ENCODE measurements at regions not wholly inside any gene's neighbourhood (a gene's known extent, or its start where the extent isn't known, plus 50 kb on each side); places are given as distances from the start of the nearest gene placed in this dataset.

DNA sequence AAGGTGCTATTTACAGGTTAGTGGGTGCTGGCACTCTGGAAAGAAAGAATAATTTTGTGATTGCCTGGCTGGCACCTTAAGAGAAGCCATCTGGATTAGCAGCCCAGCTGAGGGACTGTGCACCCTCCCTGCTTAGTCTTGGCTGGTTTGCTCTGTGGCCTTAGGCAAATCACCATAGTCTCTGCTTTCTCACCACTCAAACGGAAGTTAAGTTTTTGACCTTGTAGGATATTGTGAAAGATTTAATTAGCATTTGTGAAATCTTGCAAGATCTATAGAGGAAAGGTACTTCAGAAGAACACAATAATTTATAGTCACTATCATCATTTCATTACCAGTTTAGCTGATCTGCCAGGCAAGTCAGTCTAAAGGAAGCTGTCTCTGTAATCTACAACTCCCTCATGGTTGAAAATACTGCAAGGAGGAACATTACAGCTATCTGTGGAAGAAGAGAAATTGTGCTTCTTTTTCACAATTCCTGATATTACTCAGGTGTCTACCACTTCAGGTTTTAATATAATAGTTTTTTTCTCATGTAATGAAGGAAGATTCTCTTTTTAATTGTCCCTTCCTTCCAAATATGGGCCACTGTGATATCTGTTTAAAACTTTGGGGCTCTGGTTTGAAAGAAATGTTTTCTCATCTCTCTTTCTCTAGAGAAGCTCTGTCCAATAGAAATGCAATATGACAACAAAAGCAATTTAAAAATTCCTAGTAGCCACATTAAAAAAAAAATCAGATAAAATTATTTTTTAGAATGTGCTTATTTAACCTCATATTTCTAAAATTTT, 219.6 kb downstream of the PTEN start:
- H3K9ac ChIP-seq (ENCODE audit: low read length in 3 of 3), result no peak overlapping the region
- FAIRE-seq, result no peak
- peak overlapping the region in 1 of 2 donors; percentile 32 for H3K27ac ChIP-seq (ENCODE audit: low read depth in 2 of 2, low read length in 2 of 2)
- intact Hi-C loops (cut with DNase I), result no loop called here
- H3K36me3 ChIP-seq (ENCODE audit: control insufficient read depth in 2 of 3, insufficient read depth in 3 of 3, low read length in 3 of 3), result no peaks in the 10 kb centered on the region
- H3K27me3 ChIP-seq (ENCODE audit: control insufficient read depth, insufficient read depth, low read length), result no peaks in the 10 kb centered on the region
- peaks cover 4 to 19% (median 9%) of the 10 kb centered on the region in 3 donors for H3K4me1 ChIP-seq (ENCODE audit: control insufficient read depth in 2 of 3, insufficient read depth in 2 of 3, low read depth in 1 of 3, low read length in 3 of 3)
- no peak for DNase-seq
- H3K9me3 ChIP-seq (ENCODE audit: control insufficient read depth in 2 of 3, insufficient read depth in 1 of 3, low read length in 3 of 3), result no peaks in the 10 kb centered on the region
- TF ChIP-seq, protein P1, sequence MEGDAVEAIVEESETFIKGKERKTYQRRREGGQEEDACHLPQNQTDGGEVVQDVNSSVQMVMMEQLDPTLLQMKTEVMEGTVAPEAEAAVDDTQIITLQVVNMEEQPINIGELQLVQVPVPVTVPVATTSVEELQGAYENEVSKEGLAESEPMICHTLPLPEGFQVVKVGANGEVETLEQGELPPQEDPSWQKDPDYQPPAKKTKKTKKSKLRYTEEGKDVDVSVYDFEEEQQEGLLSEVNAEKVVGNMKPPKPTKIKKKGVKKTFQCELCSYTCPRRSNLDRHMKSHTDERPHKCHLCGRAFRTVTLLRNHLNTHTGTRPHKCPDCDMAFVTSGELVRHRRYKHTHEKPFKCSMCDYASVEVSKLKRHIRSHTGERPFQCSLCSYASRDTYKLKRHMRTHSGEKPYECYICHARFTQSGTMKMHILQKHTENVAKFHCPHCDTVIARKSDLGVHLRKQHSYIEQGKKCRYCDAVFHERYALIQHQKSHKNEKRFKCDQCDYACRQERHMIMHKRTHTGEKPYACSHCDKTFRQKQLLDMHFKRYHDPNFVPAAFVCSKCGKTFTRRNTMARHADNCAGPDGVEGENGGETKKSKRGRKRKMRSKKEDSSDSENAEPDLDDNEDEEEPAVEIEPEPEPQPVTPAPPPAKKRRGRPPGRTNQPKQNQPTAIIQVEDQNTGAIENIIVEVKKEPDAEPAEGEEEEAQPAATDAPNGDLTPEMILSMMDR (IDR thresholded peaks at IDR 0.05; ENCODE audit: borderline replicate concordance, extremely low read depth, insufficient read depth), result no peak
- H3K4me3 ChIP-seq (ENCODE audit: low read length in 3 of 3), result no peak overlapping the region

DNA sequence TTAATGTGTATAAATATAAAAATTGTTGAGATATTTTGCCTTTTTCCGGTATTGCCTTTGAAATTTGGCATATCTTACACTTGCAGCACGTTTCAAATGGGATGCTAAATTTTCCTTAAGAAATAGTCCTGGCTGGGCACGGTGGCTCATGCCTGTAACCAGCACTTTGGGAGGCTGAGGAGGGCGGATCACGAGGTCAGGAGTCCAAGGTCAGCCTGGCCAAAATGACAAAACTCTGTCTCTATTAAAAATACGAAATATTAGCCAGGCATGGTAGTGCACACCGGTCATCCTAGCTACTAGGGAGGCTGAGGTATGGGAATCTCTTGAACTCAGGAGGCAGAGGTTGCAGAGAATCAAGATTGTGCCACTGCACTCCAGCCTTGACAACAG, 220.2 kb downstream of the PTEN start:
- no peak overlapping the region for H3K9ac ChIP-seq (ENCODE audit: low read length in 3 of 3)
- peaks cover 4 to 19% (median 9%) of the 10 kb centered on the region in 3 donors for H3K4me1 ChIP-seq (ENCODE audit: control insufficient read depth in 2 of 3, insufficient read depth in 2 of 3, low read depth in 1 of 3, low read length in 3 of 3)
- H3K4me3 ChIP-seq (ENCODE audit: low read length in 3 of 3), result no peak overlapping the region
- no peak for FAIRE-seq
- H3K36me3 ChIP-seq (ENCODE audit: control insufficient read depth in 2 of 3, insufficient read depth in 3 of 3, low read length in 3 of 3), result no peaks in the 10 kb centered on the region
- intact Hi-C loops (cut with DNase I), result no loop called here
- TF ChIP-seq, protein P1 (IDR thresholded peaks at IDR 0.05; ENCODE audit: borderline replicate concordance, extremely low read depth, insufficient read depth), result no peak
- H3K27ac ChIP-seq (ENCODE audit: low read depth in 2 of 2, low read length in 2 of 2), result no peak overlapping the region
- no peaks in the 10 kb centered on the region for H3K9me3 ChIP-seq (ENCODE audit: control insufficient read depth in 2 of 3, insufficient read depth in 1 of 3, low read length in 3 of 3)
- DNase-seq, result no peak
- H3K27me3 ChIP-seq (ENCODE audit: control insufficient read depth, insufficient read depth, low read length), result no peaks in the 10 kb centered on the region

DNA sequence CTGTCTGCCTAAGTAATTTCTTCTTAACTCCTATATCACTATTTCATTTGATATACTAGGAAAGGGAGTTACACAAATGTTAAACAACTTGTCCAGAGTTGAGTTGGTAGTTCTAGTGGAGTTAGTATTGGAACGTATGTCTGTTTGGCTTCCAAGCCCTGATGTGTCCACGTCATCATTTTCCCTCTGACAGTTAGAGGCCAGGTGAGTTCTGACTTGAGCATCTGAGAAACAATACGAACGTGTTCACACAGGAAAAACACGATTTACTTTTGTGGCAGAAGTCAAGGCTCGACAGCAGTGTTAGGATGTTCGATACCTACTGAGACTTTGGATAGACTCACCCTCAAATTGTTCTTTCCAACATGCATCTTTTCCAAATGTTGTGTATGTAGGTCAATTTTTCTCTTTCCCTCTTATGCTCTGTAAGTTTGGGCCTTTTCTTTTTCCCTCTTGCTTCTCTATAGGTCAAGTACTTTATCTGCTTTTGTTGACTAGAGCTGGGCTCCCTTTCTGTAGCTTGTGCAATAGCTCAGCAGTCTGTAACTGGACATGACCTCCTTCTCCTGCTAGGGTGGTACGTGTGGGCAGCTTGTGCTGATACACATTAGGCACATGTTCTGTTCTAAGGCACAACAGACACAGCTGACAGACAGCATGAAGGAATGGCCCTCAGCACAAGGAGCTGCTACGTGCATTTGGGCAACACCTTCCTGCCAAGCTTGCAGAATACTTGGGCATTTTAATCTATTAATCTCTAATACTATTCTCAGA, 222.9 kb downstream of the PTEN start:
- DNase-seq (no peak), FAIRE-seq (no peak)
- no peak overlapping the region for H3K4me3 ChIP-seq (ENCODE audit: low read length in 3 of 3)
- no peaks in the 10 kb centered on the region for H3K9me3 ChIP-seq (ENCODE audit: control insufficient read depth in 2 of 3, insufficient read depth in 1 of 3, low read length in 3 of 3)
- no peak overlapping the region for H3K27ac ChIP-seq (ENCODE audit: low read depth in 2 of 2, low read length in 2 of 2)
- no peaks in the 10 kb centered on the region for H3K36me3 ChIP-seq (ENCODE audit: control insufficient read depth in 2 of 3, insufficient read depth in 3 of 3, low read length in 3 of 3)
- TF ChIP-seq, protein P1 (IDR thresholded peaks at IDR 0.05; ENCODE audit: borderline replicate concordance, extremely low read depth, insufficient read depth), result no peak
- H3K4me1 ChIP-seq (ENCODE audit: control insufficient read depth in 2 of 3, insufficient read depth in 2 of 3, low read depth in 1 of 3, low read length in 3 of 3), result peaks cover 0 to 5% (median 2%) of the 10 kb centered on the region in 3 donors
- H3K9ac ChIP-seq (ENCODE audit: low read length in 3 of 3), result no peak overlapping the region
- intact Hi-C loops (cut with DNase I), result no loop called here
- no peaks in the 10 kb centered on the region for H3K27me3 ChIP-seq (ENCODE audit: control insufficient read depth, insufficient read depth, low read length)

All from kidney (tissue), 13 donors.